HCT116 (cell line): ENCODE measurements at regions not wholly inside any gene's neighbourhood (a gene's known extent, or its start where the extent isn't known, plus 50 kb on each side); places are given as distances from the start of the nearest gene placed in this dataset.

Source experiments
- ATAC-seq: fragments of 200-7000 bp; cut with Tn5 transposase; 2 replicates; pipeline ENCODE4 v1.9.1; 2020; ENCODE audit warnings: mild to moderate bottlenecking, moderate library complexity
- BruUV-seq: library from RNA; stranded (reverse); fragments of 400-500 nt; replicated peaks from 2 replicates; lab custom pipeline; 2021; lab: Mats Ljungman, UMichigan
- CTCF ChIA-PET: fragments of 300-600 bp; sonication (Branson Sonifier 250); formaldehyde crosslinking; loops from one replicate; lab custom pipeline; 2021; ENCODE audit warnings: antibody characterized with exemption; lab: Charles Lee
- POLR2A ChIA-PET: fragments of 300-600, 350-600 bp; sonication (Branson Sonifier 250); formaldehyde crosslinking; loops from one replicate; lab custom pipeline; 2021; ENCODE audit warnings: antibody characterized with exemption; lab: Charles Lee
- RAD21 ChIA-PET, 2 experiments: fragments of 300-600 bp; sonication (Branson Sonifier 250); formaldehyde crosslinking; loops; one replicate each; lab custom pipeline; 2023; ENCODE audit warnings: low total read pairs in 2 of 2; ENCODE audit not compliant: uncharacterized antibody in 2 of 2, unreplicated experiment in 2 of 2, low non-redundant PET in 1 of 2; lab: Charles Lee
- DNase-seq: peaks from one replicate; pipeline ENCODE4 v3.0.0-alpha.2; 2010; ENCODE audit warnings: low read depth, low spot score
- H2AFZ ChIP-seq: fragments of 200-600 bp; shearing (Covaris generic), sonication (generic); 2 replicates; pipeline ENCODE4 v1.6.1; 2017; ENCODE audit warnings: low read depth, mixed run types, mixed read lengths, antibody characterized with exemption, low read length; ENCODE audit not compliant: poor library complexity, severe bottlenecking
- H3K27ac ChIP-seq: 2 replicates; pipeline ENCODE4 v1.5.1; 2012; ENCODE audit warnings: low read depth, low read length
- H3K27me3 ChIP-seq: fragments of 200-600 bp; sonication (generic); 2 replicates; pipeline ENCODE4 v1.6.1; 2016; ENCODE audit warnings: mixed run types, low read length, mixed read lengths; ENCODE audit not compliant: insufficient read depth
- H3K36me3 ChIP-seq, 2 experiments: fragments of 200-500 bp in 1 of 2; fragments of 200-600 bp in 1 of 2; sonication (Bioruptor generic) in 1 of 2; sonication (generic) in 1 of 2; 2 replicates each; pipeline versions ENCODE4 v1.5.1 to v1.6.1; 2014 to 2016; ENCODE audit warnings: low read length in 2 of 2, inconsistent platforms in 1 of 2, mixed read lengths in 1 of 2, mixed run types in 1 of 2; ENCODE audit not compliant: insufficient read depth in 2 of 2, control insufficient read depth in 1 of 2
- H3K4me1 ChIP-seq, 2 experiments: fragments of 200-600 bp in 1 of 2; sonication (generic) in 1 of 2; 2 replicates each; pipeline versions ENCODE4 v1.5.1 to v1.6.1; 2012 to 2017; ENCODE audit warnings: low read length in 2 of 2, inconsistent platforms in 1 of 2, mild to moderate bottlenecking in 1 of 2, mixed read lengths in 1 of 2, mixed run types in 1 of 2, moderate library complexity in 1 of 2; ENCODE audit not compliant: insufficient read depth in 2 of 2, control insufficient read depth in 1 of 2
- H3K4me2 ChIP-seq: fragments of 200-600 bp; sonication (generic); 2 replicates; pipeline ENCODE4 v1.6.1; 2017; ENCODE audit warnings: mixed run types, low read length, mixed read lengths
- H3K4me3 ChIP-seq, 2 experiments: fragments of 200-600 bp in 1 of 2; sonication (generic) in 1 of 2; replicated peaks in 1 of 2; 2 replicates each; pipeline ENCODE4 v1.5.1; 2011 to 2016; ENCODE audit warnings: low read length in 2 of 2, control low read depth in 1 of 2, low read depth in 1 of 2, mild to moderate bottlenecking in 1 of 2, mixed read lengths in 1 of 2, mixed run types in 1 of 2
- H3K79me2 ChIP-seq: fragments of 200-600 bp; sonication (generic); 2 replicates; pipeline ENCODE4 v1.6.1; 2017; ENCODE audit warnings: mild to moderate bottlenecking, mixed run types, low read length, moderate library complexity, mixed read lengths; ENCODE audit not compliant: insufficient read depth
- H3K9ac ChIP-seq: fragments of 200-600 bp; sonication (generic); 2 replicates; pipeline ENCODE4 v1.6.1; 2016; ENCODE audit warnings: low read length, mixed read lengths
- H3K9me2 ChIP-seq: fragments of 200-600 bp; sonication (generic), shearing (Covaris generic); 2 replicates; pipeline ENCODE4 v1.6.1; 2017; ENCODE audit warnings: mixed run types, mild to moderate bottlenecking, moderate library complexity; ENCODE audit not compliant: insufficient read depth
- H3K9me3 ChIP-seq, 2 experiments: fragments of 200-500 bp in 1 of 2; fragments of 200-600 bp in 1 of 2; sonication (Bioruptor generic) in 1 of 2; sonication (generic) in 1 of 2; 2 replicates each; pipeline ENCODE4 v1.6.1; 2014 to 2017; ENCODE audit warnings: low read length in 2 of 2, mixed read lengths in 2 of 2, inconsistent platforms in 1 of 2, low read depth in 1 of 2, mild to moderate bottlenecking in 1 of 2, mixed run types in 1 of 2, moderate library complexity in 1 of 2; ENCODE audit not compliant: control insufficient read depth in 1 of 2, insufficient read depth in 1 of 2
- H4K20me1 ChIP-seq: fragments of 200-600 bp; sonication (generic), shearing (Covaris generic); 2 replicates; pipeline ENCODE4 v1.6.1; 2017; ENCODE audit warnings: mixed run types, mild to moderate bottlenecking, moderate library complexity; ENCODE audit not compliant: insufficient read depth
- ATF3 ChIP-seq: IDR thresholded peaks from 2 replicates; pipeline ENCODE4 v1.6.1; 2012
- CTCF ChIP-seq, 3 experiments: fragments of 200-600 bp in 1 of 3; sonication (generic) in 1 of 3; IDR thresholded peaks in 2 of 3; conservative IDR thresholded peaks in 1 of 3; 2 replicates each; pipeline ENCODE4 v1.5.1; 2012 to 2017; ENCODE audit warnings: low read depth in 2 of 3, low read length in 2 of 3, antibody characterized with exemption in 1 of 3, borderline replicate concordance in 1 of 3, control low read depth in 1 of 3, mild to moderate bottlenecking in 1 of 3, mixed read lengths in 1 of 3, mixed run types in 1 of 3, moderate library complexity in 1 of 3; ENCODE audit not compliant: insufficient read depth in 1 of 3
- ELF1 ChIP-seq: IDR thresholded peaks from 2 replicates; pipeline ENCODE4 v1.6.1; 2012; ENCODE audit warnings: low read depth, borderline replicate concordance
- EZH2 ChIP-seq: fragments of 200-600 bp; sonication (generic); IDR thresholded peaks from 2 replicates; pipeline ENCODE4 v1.6.1; 2017; ENCODE audit warnings: antibody characterized with exemption, mixed run types
- EZH2phosphoT487 ChIP-seq: fragments of 200-600 bp; IDR thresholded peaks from 2 replicates; pipeline ENCODE4 v1.6.1; 2018; ENCODE audit warnings: antibody characterized with exemption, borderline replicate concordance
- FOSL1 ChIP-seq: IDR thresholded peaks from 2 replicates; pipeline ENCODE4 v1.6.1; 2012; ENCODE audit warnings: low read depth
- JUND ChIP-seq: IDR thresholded peaks from 2 replicates; pipeline ENCODE4 v1.6.1; 2012
- POLR2A ChIP-seq: IDR thresholded peaks from 2 replicates; pipeline ENCODE4 v1.7.0; 2011; ENCODE audit warnings: borderline replicate concordance; ENCODE audit not compliant: insufficient read depth, insufficient read length; ENCODE audit errors: extremely low read depth
- SP1 ChIP-seq: IDR thresholded peaks from 2 replicates; pipeline ENCODE4 v1.6.1; 2012; ENCODE audit warnings: low read depth
- SRF ChIP-seq: IDR thresholded peaks from 2 replicates; pipeline ENCODE4 v1.6.1; 2012; ENCODE audit warnings: low read depth
- TCF7L2 ChIP-seq: IDR thresholded peaks from 2 replicates; pipeline ENCODE4 v1.7.0; 2011; ENCODE audit warnings: borderline replicate concordance, inconsistent platforms; ENCODE audit not compliant: insufficient read depth, insufficient read length; ENCODE audit errors: extremely low read depth
- ZBTB33 ChIP-seq: IDR thresholded peaks from 2 replicates; pipeline ENCODE4 v1.6.1; 2011; ENCODE audit warnings: mild to moderate bottlenecking, low read length, moderate library complexity; ENCODE audit not compliant: insufficient replicate concordance; ENCODE audit errors: extremely low read depth
- intact Hi-C: fragments of 100-400 bp; cut with micrococcal nuclease; formaldehyde crosslinking; loops from 2 replicates; pipeline ENCODE4 v1.10.0; 2022

GRCh38 chr7:93651603-93652159 lies 77.2 kb upstream of the CALCR start:
- Histone ChIP-seq H3K9me3 (no peaks in the 10 kb centered on the region), H3K9ac (no peak overlapping the region), H3K27me3 (no peaks in the 10 kb centered on the region), H3K27ac (no peak overlapping the region), H3K36me3 (no peaks in the 10 kb centered on the region), H3K4me3 (no peak overlapping the region), H3K79me2 (no peaks in the 10 kb centered on the region), H4K20me1 (no peaks in the 10 kb centered on the region; the same call in 1 of the 2 replicates), H2AFZ (no peak overlapping the region), H3K9me2 (no peaks in the 10 kb centered on the region), H3K4me1 (no peaks in the 10 kb centered on the region), H3K4me2 (no peak overlapping the region)
- no peak for TF ChIP-seq CTCF (IDR thresholded peaks at IDR 0.05 in 2 of 3, conservative IDR thresholded peaks at IDR 0.05 in 1 of 3; ENCODE audit: borderline replicate concordance in 1 of 3, insufficient read depth in 1 of 3, low read depth in 2 of 3, low read length in 2 of 3)
- no peak for TF ChIP-seq ZBTB33
- TF ChIP-seq FOSL1: no peak
- TF ChIP-seq ATF3: no peak
- no peak for TF ChIP-seq SRF
- no peak for TF ChIP-seq ELF1
- TF ChIP-seq JUND: no peak
- no peak for TF ChIP-seq EZH2
- no peak for TF ChIP-seq POLR2A
- TF ChIP-seq EZH2phosphoT487: no peak
- no peak for TF ChIP-seq SP1
- TF ChIP-seq TCF7L2: no peak
- POLR2A ChIA-PET: no interaction called here
- intact Hi-C loops: no loop called here
- DNase-seq (no peak), ATAC-seq (no peak)
- RAD21 ChIA-PET: no interaction called here
- CTCF ChIA-PET: no interaction called here
- BruUV-seq: no TSS peak
